ENCODE measurements at regions not wholly inside any gene's neighbourhood (a gene's known extent, or its start where the extent isn't known, plus 50 kb on each side); places are given as distances from the start of the nearest gene placed in this dataset.

GRCh38 chr2:12321886-12322285, 394.9 kb upstream of the TRIB2 start:
- H3K9me2 ChIP-seq (ENCODE audit: insufficient read depth) = no peaks in the 10 kb centered on the region
- no peak overlapping the region for H2AFZ ChIP-seq (ENCODE audit: low read depth, low read length, poor library complexity, severe bottlenecking)
- POLR2A ChIA-PET = no interaction called here
- intact Hi-C loops (cut with micrococcal nuclease) = no loop called here
- H3K79me2 ChIP-seq (ENCODE audit: insufficient read depth, low read length) = no peaks in the 10 kb centered on the region
- H3K27me3 ChIP-seq (ENCODE audit: insufficient read depth, low read length) = no peaks in the 10 kb centered on the region
- no TSS peak for BruUV-seq (replicated peaks)
- no peak overlapping the region for H3K4me3 ChIP-seq (replicated peaks in 1 of 2; ENCODE audit: low read depth in 1 of 2, low read length in 2 of 2)
- H3K4me1 ChIP-seq (ENCODE audit: control insufficient read depth in 1 of 2, insufficient read depth in 2 of 2, low read length in 2 of 2) = peaks cover 0 to 6% of the 10 kb centered on the region in 2 experiments; a peak in 1 of 4 replicates
- RAD21 ChIA-PET (ENCODE audit: low non-redundant PET in 1 of 2, low total read pairs in 2 of 2, uncharacterized antibody in 2 of 2, unreplicated experiment in 2 of 2) = no interaction called here
- H3K27ac ChIP-seq (ENCODE audit: low read depth, low read length) = no peak overlapping the region
- no peak for DNase-seq (ENCODE audit: low read depth, low spot score)
- H3K4me2 ChIP-seq (ENCODE audit: low read length) = no peak overlapping the region
- no peaks in the 10 kb centered on the region for H3K36me3 ChIP-seq (ENCODE audit: control insufficient read depth in 1 of 2, insufficient read depth in 2 of 2, low read length in 2 of 2)
- CTCF ChIA-PET = no interaction called here
- TF ChIP-seq POLR2AphosphoS5 (IDR thresholded peaks at IDR 0.05; ENCODE audit: low read depth, low read length) (no peak), CTCF (IDR thresholded peaks at IDR 0.05 in 2 of 3, conservative IDR thresholded peaks at IDR 0.05 in 1 of 3; ENCODE audit: borderline replicate concordance in 1 of 3, insufficient read depth in 1 of 3, low read depth in 2 of 3, low read length in 2 of 3) (no peak), RAD21 (IDR thresholded peaks at IDR 0.05; ENCODE audit: low read depth) (no peak), POLR2A (IDR thresholded peaks at IDR 0.05; ENCODE audit: borderline replicate concordance, extremely low read depth, insufficient read depth, insufficient read length) (no peak), YY1 (IDR thresholded peaks at IDR 0.05; ENCODE audit: extremely low read depth, insufficient replicate concordance, low read depth, low read length) (no peak), JUND (IDR thresholded peaks at IDR 0.05) (no peak), SP1 (IDR thresholded peaks at IDR 0.05; ENCODE audit: low read depth) (no peak), ZBTB33 (IDR thresholded peaks at IDR 0.05; ENCODE audit: extremely low read depth, insufficient replicate concordance, low read length) (no peak), MAX (IDR thresholded peaks at IDR 0.05) (no peak), SRF (IDR thresholded peaks at IDR 0.05; ENCODE audit: low read depth) (no peak)
- H4K20me1 ChIP-seq (ENCODE audit: insufficient read depth) = no peaks in the 10 kb centered on the region
- H3K9ac ChIP-seq (ENCODE audit: low read length) = no peak overlapping the region
- H3K9me3 ChIP-seq (ENCODE audit: control insufficient read depth in 1 of 2, insufficient read depth in 1 of 2, low read depth in 1 of 2, low read length in 2 of 2) = no peaks in the 10 kb centered on the region
- no peak for ATAC-seq
